Type B pancreatic cell (in vitro differentiated cells): ENCODE measurements at regions not wholly inside any gene's neighbourhood (a gene's known extent, or its start where the extent isn't known, plus 50 kb on each side); places are given as distances from the start of the nearest gene placed in this dataset.

Source experiments
- DNase-seq: peaks from one replicate; pipeline ENCODE4 v3.0.0; 2021; ENCODE audit warnings: mixed read lengths; ENCODE audit not compliant: unreplicated experiment; ENCODE audit errors: extremely low spot score
- H3K27ac Mint-ChIP-seq: 2 replicates; pipeline ENCODE4 v1.8.0; 2021; ENCODE audit warnings: mild to moderate bottlenecking, mixed read lengths
- H3K27me3 Mint-ChIP-seq: 2 replicates; pipeline ENCODE4 v1.8.0; 2021; ENCODE audit warnings: mixed read lengths
- H3K36me3 Mint-ChIP-seq: 2 replicates; pipeline ENCODE4 v1.8.0; 2021; ENCODE audit warnings: mixed read lengths
- H3K4me1 Mint-ChIP-seq: one replicate; pipeline ENCODE4 v1.8.0; 2021; ENCODE audit warnings: mixed read lengths; ENCODE audit not compliant: unreplicated experiment
- H3K4me3 Mint-ChIP-seq: 2 replicates; pipeline ENCODE4 v1.8.0; 2021; ENCODE audit warnings: mild to moderate bottlenecking, mixed read lengths
- H3K9me3 Mint-ChIP-seq: 2 replicates; pipeline ENCODE4 v1.8.0; 2021; ENCODE audit warnings: mixed read lengths
- CTCF ChIP-seq: fragments of 200-600 bp; sonication (generic); conservative IDR thresholded peaks from 2 replicates; pipeline ENCODE4 v1.5.0; 2021; ENCODE audit warnings: antibody characterized with exemption, mild to moderate bottlenecking

DNA sequence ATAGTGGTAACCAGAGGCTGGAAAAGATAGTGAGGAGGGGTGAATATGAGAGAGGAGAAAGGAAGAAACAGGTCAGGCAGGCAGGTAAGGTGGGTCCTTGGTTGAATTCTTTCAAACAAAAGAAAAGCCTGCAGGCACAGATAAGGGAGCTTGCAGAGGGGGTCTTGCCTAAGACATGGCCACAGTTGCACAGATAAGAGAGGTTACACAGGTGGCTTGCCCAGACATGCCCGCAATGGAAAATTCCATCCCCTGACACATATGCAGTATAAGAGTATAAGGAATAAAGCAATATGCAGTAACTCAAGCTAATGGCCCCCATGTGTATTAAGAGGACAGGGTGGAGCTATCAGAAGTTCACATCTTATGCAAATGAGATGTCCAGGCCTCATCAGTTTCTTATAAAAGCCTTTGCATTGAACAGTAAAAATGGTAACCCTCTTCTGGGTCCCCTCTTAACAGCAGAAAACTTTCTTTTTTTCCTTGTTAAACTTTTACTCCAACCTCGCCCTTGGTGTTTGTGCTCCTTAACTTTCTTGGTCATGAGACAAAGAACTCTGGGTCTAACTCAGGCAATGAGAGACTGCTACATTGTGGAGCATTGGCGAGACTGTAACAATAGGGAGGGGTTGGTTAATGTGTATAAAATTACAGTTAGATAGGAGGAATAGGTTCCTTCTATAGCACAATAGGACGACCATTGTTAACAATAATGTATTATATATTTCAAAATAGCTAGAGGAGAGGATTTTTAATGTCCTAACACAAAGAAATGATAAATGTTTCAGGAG is 764.6 kb downstream of the TSN start:
- no peak for DNase-seq
- Mint-ChIP-seq H3K27me3 (peaks cover 4% of the 10 kb centered on the region), H3K9me3 (peaks cover 14% of the 10 kb centered on the region), H3K4me3 (no peak overlapping the region), H3K4me1 (peaks cover 7% of the 10 kb centered on the region), H3K36me3 (no peaks in the 10 kb centered on the region), H3K27ac (no peak overlapping the region)
- TF ChIP-seq CTCF, result no peak

DNA sequence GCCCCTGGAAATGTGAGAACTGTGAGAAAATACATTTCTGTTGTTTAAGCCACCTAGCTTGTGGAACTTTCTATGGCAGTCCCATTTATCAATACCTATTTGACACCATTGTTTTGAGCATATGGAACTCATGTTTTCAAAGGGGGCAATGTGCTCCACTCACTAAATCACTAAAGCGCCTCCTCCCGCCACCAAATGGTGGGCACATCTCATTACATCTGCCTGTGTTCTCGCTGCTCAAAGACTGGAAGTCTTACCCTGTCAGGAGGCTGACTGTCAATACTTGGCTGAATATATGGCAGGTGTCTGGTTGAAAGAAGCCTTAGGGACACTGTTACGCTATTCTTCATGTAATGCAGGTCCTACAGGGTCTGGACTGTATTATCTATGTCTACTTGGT is 767.7 kb downstream of the TSN start:
- H3K9me3 Mint-ChIP-seq, result peaks cover 9% of the 10 kb centered on the region
- no peak overlapping the region for H3K27ac Mint-ChIP-seq
- H3K4me3 Mint-ChIP-seq, result no peak overlapping the region
- H3K4me1 Mint-ChIP-seq, result peaks cover 7% of the 10 kb centered on the region
- H3K36me3 Mint-ChIP-seq, result no peaks in the 10 kb centered on the region
- no peak for TF ChIP-seq CTCF
- H3K27me3 Mint-ChIP-seq, result no peaks in the 10 kb centered on the region
- DNase-seq, result no peak

DNA sequence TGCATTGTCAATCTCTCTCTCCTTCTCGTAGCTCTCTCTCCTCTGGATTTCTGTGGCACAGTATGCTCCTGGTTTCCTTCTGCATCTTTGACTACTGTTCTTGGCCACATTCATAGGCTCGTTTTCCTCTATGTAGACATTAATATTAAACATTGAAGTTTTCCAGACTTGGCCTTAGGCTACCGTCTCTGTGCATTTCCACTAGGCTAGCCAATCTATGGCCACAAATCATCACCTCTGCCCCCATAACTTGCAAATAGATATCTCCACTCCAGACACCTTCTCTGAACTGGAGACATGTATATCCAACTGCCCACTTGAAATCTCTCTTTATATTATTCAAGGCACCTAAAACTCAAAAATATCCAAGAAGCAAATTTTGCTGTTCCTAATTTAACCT is 768.5 kb downstream of the TSN start:
- H3K27me3 Mint-ChIP-seq, result no peaks in the 10 kb centered on the region

DNA sequence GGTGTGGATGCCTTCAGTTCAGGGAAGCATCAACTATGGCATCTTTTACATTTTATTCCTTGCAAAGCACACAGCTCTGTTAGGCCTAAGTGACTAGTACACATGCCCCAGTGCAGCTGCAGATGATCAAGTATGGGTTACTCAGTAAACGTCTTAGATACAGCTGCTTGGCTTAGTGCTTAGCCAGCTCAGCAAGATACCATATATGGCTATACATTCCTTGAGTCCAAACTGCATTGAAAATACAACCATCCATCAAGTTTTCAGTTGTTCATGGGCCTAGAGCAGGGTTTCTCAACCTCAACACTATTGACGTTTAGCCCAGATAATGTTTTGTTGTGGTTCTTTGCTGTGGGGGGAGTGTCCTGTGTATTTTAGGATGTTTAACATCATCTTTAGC is 769.9 kb downstream of the TSN start:
- no peaks in the 10 kb centered on the region for H3K27me3 Mint-ChIP-seq
- DNase-seq, result no peak
- TF ChIP-seq CTCF, result no peak
- peaks cover 7% of the 10 kb centered on the region for H3K4me1 Mint-ChIP-seq
- H3K9me3 Mint-ChIP-seq, result no peaks in the 10 kb centered on the region
- H3K27ac Mint-ChIP-seq, result no peak overlapping the region
- H3K36me3 Mint-ChIP-seq, result no peaks in the 10 kb centered on the region
- no peak overlapping the region for H3K4me3 Mint-ChIP-seq

More for the DNA sequence above, 768.5 kb downstream of the TSN start:
- peaks cover 7% of the 10 kb centered on the region for H3K4me1 Mint-ChIP-seq
- H3K27ac Mint-ChIP-seq, result no peak overlapping the region
- H3K4me3 Mint-ChIP-seq, result no peak overlapping the region
- DNase-seq, result no peak
- TF ChIP-seq CTCF, result no peak
- peaks cover 9% of the 10 kb centered on the region for H3K9me3 Mint-ChIP-seq
- no peaks in the 10 kb centered on the region for H3K36me3 Mint-ChIP-seq

- Mint-ChIP-seq H3K36me3 (no peaks in the 10 kb centered on the region), H3K4me1 (peaks cover 13% of the 10 kb centered on the region), H3K27me3 (no peaks in the 10 kb centered on the region), H3K4me3 (no peak overlapping the region), H3K27ac (no peak overlapping the region), H3K9me3 (no peaks in the 10 kb centered on the region)
- no peak for TF ChIP-seq CTCF
- DNase-seq, result no peak
These were observed 772.6 kb downstream of the TSN start for GRCh38 chr2:122528061-122528460.
